ENCODE measurements at regions not wholly inside any gene's neighbourhood (a gene's known extent, or its start where the extent isn't known, plus 50 kb on each side); places are given as distances from the start of the nearest gene placed in this dataset.

DNA sequence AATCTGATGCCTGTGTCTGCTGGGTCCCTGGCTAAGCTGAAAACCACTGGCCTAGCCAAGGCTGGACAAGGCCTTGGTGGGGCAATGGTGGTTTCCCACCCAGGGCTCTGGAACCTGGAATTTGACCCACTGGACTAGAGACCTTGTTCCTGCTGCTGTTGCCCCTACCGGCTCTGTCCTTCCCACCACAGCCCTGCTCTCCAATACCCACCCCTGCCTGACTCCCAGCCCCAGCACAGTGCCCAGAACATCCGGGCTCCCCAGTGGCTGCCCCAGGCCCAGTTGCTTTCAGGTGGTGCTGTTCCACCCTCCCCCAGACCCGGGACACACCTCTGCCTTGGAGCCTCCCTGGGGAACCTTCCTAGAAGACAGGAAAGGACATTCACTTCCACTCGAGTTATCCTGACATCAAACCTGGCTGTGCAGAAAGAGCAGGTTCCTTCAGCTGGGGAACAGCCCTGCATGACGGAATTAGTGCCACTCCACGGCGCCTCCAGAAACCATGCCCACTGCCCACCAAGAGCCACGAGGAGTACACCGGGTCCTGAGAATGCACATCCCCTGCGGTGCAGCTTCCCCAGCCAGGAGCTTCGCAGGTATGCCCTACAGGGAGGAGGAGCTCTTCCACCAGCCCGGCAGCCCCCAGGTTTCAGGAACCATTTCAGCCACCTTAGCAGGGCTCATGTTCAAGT is 152.8 kb downstream of the OAT start:
- no peak for DNase-seq
- Mint-ChIP-seq H3K36me3 (ENCODE audit: insufficient read depth in 1 of 3, low read depth in 3 of 3) (peaks cover 0 to 2% (median 0%) of the 10 kb centered on the region in 3 experiments; a peak in 1 of 7 replicates), H3K4me3 (no peak overlapping the region), H3K4me1 (no peaks in the 10 kb centered on the region), H3K27me3 (ENCODE audit: low read depth) (peaks cover 19% of the 10 kb centered on the region), H3K27ac (no peak overlapping the region; a peak in 1 of 7 replicates), H3K9me3 (no peaks in the 10 kb centered on the region; a peak in 1 of 5 replicates)
- no peak overlapping the region; the same call in 1 of the 2 replicates for H3K14ac ChIP-seq (ENCODE audit: insufficient read depth, low read length)
- H2BK5ac ChIP-seq (ENCODE audit: insufficient read length, low read length): no peak overlapping the region
- H3K23me2 ChIP-seq (ENCODE audit: insufficient read length, low read depth, low read length, poor library complexity, severe bottlenecking): no peaks in the 10 kb centered on the region
- WGBS (ENCODE audit: extremely low coverage, insufficient read length, low lambda C conversion rate): no CpG with 5 or more reads among the region's 12 CpGs
- no peak overlapping the region for H2AK5ac ChIP-seq (ENCODE audit: insufficient read length, low read length)
- H3K23ac ChIP-seq (ENCODE audit: insufficient read length, low read depth, low read length): no peak overlapping the region
- H3K9ac ChIP-seq (ENCODE audit: extremely low read depth, insufficient read length, low read length): no peak overlapping the region
- no peak overlapping the region for H4K91ac ChIP-seq (ENCODE audit: insufficient read length, low read depth, low read length)
- H3K27ac ChIP-seq (ENCODE audit: insufficient read length, low read depth, low read length): no peak overlapping the region
- H3K79me1 ChIP-seq (ENCODE audit: insufficient read depth, low read depth, low read length, poor library complexity, severe bottlenecking): no peaks in the 10 kb centered on the region
- no peaks in the 10 kb centered on the region for H4K20me1 ChIP-seq (ENCODE audit: control insufficient read depth, insufficient read depth, insufficient read length)
- no peak overlapping the region for H2BK20ac ChIP-seq (ENCODE audit: low read depth, low read length, poor library complexity, severe bottlenecking)
- H2BK15ac ChIP-seq (ENCODE audit: low read depth, low read length): no peak overlapping the region
- H3K79me2 ChIP-seq (ENCODE audit: insufficient read depth, low read length): no peaks in the 10 kb centered on the region; the same call in 1 of the 2 replicates
- no peak overlapping the region for H3K4ac ChIP-seq (ENCODE audit: low read depth, low read length)
- TF ChIP-seq, protein P1, sequence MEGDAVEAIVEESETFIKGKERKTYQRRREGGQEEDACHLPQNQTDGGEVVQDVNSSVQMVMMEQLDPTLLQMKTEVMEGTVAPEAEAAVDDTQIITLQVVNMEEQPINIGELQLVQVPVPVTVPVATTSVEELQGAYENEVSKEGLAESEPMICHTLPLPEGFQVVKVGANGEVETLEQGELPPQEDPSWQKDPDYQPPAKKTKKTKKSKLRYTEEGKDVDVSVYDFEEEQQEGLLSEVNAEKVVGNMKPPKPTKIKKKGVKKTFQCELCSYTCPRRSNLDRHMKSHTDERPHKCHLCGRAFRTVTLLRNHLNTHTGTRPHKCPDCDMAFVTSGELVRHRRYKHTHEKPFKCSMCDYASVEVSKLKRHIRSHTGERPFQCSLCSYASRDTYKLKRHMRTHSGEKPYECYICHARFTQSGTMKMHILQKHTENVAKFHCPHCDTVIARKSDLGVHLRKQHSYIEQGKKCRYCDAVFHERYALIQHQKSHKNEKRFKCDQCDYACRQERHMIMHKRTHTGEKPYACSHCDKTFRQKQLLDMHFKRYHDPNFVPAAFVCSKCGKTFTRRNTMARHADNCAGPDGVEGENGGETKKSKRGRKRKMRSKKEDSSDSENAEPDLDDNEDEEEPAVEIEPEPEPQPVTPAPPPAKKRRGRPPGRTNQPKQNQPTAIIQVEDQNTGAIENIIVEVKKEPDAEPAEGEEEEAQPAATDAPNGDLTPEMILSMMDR (conservative IDR thresholded peaks at IDR 0.05): no peak
- H2BK12ac ChIP-seq (ENCODE audit: insufficient read length, low read depth, low read length): no peak overlapping the region
- H2BK120ac ChIP-seq (ENCODE audit: low read depth, low read length, poor library complexity, severe bottlenecking): no peak overlapping the region
- H3K4me2 ChIP-seq (ENCODE audit: insufficient read depth, insufficient read length, low read length): no peak overlapping the region
- H3K18ac ChIP-seq (ENCODE audit: insufficient read length, low read depth, low read length): no peak overlapping the region
- no peak overlapping the region for H4K8ac ChIP-seq (replicated peaks; ENCODE audit: insufficient read length, low read depth, low read length)
- H3K4me1 ChIP-seq (ENCODE audit: insufficient read depth, low read length): no peaks in the 10 kb centered on the region
- no peak overlapping the region for H3T11ph ChIP-seq (ENCODE audit: low read length)
- no peaks in the 10 kb centered on the region for H3K9me3 ChIP-seq (ENCODE audit: control insufficient read depth, low read depth, low read length)
- no peak overlapping the region for H2AFZ ChIP-seq (ENCODE audit: low read length)
- no peak overlapping the region for H4K5ac ChIP-seq (ENCODE audit: insufficient read length, low read depth, low read length)
- H3K27me3 ChIP-seq (ENCODE audit: insufficient read depth, low read length): no peaks in the 10 kb centered on the region
- no peak overlapping the region for H3K56ac ChIP-seq (ENCODE audit: insufficient read length, low read depth, low read length)
